ENCODE measurements at regions not wholly inside any gene's neighbourhood (a gene's known extent, or its start where the extent isn't known, plus 50 kb on each side); places are given as distances from the start of the nearest gene placed in this dataset.

- TF ChIP-seq CTCF (conservative IDR thresholded peaks at IDR 0.05; ENCODE audit: low read depth, low read length) (no peak), EZH2 (IDR thresholded peaks at IDR 0.05; ENCODE audit: borderline replicate concordance, low read depth, low read length, poor library complexity, severe bottlenecking) (no peak)
Observed at GRCh38 chr1:106698660-106699059, 357.8 kb upstream of the PRMT6 start.

Data from A673 (cell line).